ENCODE measurements at regions not wholly inside any gene's neighbourhood (a gene's known extent, or its start where the extent isn't known, plus 50 kb on each side); places are given as distances from the start of the nearest gene placed in this dataset.

GRCh38 chr9:74277532-74277931, 219.6 kb upstream of the RORB start:
- DNase-seq, result peak; percentile 21

DNA sequence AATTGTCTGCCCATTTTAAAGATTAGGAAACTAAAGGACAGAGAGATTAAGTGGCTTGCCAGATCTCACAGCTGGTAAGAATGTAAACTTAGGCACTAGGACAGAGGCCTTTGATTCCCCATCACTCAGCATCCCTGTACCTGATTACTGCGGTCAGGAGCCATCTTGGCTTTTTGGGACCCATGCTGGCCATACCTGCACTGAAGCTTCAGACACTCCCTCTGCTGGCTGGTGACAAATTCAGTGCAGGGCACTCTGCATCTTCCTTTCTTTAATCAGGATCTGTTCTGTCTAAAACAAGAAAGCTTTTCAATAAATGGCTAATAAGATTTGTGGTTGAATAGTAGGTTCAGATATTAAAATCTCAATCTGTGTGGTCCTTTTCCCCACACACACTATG, 215.5 kb upstream of the RORB start:
- no peak for DNase-seq

DNA sequence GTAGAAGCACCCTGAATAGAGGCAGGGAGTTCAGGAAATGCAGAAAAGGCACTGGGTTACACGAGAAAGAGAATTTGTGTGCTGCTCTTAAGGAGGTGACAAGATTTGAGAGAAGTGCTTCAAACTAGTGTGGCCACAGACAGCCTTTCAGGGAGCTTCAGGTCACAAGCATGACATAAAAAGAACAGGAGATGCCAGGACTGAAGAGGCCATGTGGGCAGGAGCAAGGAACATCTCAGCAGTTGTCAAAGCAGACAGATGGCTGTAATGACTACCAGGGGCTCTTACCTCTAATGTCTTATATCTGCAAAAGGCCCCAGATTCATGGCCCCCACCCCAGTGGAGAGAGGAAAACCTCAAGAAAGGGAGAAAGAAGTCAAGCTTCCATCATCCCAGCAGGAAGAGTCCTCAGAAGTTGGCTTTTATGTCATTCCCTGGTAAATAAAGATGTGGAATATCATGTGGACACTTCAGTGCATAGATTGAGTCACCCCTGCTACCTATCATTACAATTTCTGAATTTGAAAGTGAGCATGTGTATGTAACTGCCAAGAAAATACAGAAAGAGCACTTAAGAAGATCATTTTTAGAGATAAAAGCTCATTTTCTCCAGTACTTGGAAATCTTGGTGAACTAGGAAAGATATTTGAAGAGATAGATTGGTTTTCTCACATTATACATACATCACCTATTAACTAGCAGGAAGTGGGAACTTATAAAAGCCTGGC, 214.4 kb upstream of the RORB start:
- DNase-seq, result no peak

DNA sequence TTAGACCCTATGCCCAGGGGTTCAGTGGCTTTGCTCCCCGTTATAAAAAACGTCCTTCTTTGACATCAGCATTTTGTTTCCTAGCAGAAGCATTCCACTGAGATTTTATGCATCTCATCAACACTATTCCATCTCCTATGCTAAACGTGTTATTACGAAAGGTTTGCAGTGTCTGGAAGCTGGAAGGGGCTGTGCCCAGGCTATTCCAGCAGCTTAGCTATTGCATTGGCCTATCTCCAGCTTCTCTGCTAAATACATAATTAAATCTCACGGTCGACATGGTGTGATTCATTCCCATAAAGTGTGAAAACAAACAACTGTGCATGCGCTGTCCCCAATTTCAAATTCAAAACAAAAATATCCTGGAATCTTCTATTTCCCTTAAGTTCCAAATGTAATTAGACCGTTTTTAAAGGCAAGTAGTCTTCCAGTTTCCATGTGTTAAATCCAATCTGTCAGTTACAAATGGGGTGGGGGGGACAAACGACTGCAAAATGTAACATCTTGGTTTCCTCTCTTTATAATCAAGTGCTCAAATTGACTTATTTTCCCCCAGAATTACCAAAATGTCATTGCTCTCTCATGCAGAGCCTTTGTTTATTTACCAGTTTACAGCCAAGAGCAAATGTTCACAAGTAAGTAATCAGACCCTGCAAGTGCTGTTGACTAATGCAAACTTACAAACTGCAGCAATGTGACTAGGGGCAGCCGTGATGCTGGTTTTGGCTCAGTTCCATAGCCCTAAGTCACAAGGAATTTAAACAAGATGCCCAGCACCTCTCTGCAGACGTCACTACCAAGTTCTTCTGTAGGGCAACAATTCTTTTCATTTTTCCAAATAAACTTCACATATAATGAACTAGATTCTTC, 212.3 kb upstream of the RORB start:
- DNase-seq, result no peak

- no peak for DNase-seq
Observed at GRCh38 chr9:74293479-74293878, 203.7 kb upstream of the RORB start.

- no peak for DNase-seq
Observed at GRCh38 chr9:74303945-74304344, 193.2 kb upstream of the RORB start.

GRCh38 chr9:74304598-74304997, 192.5 kb upstream of the RORB start:
- no peak for DNase-seq

- no peak for DNase-seq
Observed at GRCh38 chr9:74309654-74310053, 187.5 kb upstream of the RORB start.

DNA sequence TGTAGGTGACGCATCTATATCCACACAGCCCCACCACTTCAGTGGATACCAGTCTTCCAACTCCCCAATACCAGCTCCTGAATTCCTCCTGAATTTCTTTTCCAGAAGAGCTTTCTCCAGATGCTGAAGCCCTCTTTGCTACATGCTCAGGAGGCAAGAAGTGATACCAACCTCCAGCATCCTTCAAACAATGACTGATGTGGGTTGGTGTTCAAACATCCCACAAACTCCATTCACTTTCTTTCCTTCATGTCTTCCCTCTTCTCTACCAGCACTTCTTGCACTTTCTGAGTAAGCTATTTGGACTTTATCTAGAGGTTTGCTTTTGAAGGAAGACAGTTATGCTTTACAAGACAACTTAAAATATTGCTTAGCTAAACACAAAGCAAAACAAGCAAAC, 179.9 kb upstream of the RORB start:
- DNase-seq, result no peak

DNA sequence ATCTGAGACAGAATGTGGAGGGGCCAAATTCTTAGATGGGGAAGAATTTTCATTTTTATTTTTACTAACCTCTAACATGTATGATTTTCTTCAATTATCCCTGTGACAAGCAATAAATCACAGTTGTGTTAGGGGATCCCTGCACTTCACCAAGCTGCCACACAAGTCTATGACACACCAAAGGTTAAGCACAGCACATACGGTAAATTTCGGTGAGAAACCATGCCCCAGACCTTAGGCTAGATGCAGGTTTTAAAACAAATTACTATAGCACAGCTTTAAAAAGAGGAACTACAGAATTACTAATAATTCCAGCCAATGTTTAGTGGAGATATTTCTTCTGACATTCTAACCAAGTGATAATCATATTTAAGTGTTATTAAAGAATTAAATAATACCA, 175.7 kb upstream of the RORB start:
- no peak for DNase-seq

DNA sequence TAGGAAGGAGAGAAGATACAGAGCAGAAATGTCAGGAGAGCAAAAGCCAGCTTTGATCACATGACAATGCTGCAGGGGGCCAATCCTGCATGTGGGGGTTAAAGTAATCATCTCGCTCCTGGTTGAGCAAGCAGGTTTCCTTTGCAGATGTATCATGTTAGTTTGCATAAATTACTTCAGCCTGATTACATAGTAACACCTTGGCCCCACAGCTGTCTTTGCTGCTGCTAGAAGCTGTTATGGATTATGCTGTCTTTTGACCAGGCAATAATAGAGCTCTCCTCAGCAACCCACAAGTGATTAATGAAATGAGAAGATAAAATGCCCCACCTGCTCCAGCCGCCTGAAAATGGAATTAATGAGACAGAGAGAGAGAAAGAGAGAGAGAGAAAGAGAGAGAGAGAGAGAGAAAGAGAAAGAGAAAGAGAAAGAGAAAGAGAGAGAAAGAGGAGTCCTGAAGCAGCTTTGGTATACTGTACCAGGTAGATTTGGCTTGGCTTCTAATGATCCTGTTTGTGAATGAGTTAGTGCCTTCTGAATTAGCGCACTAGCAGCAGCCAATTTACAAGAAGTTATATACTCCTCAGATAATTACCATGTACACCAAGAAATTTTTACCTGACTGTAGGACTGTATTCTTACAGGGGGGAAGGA, 174.3 kb upstream of the RORB start:
- DNase-seq, result no peak

DNA sequence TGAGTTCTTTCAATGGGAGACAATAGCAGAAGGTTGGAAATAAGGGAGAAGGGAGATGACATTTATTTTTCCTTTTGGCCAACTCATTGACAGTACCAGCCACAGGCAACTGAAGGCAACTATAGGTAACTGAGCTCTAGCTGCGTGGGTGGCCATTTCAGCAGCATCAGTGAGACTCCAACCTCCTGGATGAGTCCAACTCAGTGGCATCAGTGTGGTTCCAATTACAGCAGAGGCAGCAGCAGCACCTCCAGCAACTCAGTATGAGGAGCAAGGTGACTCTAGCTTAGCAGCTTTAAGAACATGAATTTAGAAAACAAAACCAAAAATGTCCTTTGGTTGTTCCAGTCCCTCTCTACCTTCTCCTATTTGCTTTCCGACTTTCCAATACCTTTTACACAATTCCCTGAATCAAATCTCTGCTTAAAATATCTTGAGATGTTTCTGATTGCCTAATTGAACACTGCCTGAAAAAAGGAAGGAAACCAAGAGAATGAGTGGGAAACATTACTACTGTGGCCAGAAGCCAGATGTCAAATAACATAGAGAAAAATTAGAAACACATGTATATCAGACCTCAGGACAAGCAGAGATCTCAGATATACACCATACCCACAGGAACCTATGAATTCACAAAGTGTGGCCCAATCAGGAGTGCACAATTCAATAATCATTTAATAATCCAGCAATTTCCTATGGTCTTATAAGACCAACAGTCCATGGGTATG, 166.5 kb upstream of the RORB start:
- DNase-seq, result no peak

DNA sequence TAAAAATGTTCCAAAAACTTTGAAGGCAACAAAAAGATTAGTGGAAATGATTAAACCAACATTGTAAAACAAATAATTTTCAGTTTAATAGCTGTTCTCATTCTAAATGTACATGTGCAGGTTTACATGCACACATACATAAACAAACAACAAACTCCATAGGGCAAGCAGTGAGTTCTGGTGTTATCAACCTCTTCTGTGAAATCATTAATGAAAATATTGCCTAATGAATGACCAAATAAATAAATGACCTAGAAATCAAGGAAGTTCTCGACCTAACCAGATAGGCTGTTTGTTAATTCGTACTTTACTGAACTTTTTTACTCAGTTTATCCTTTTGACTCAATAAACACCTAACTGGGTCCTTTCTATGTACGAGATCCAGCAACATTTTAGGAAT, 165.5 kb upstream of the RORB start:
- DNase-seq, result no peak

- no peak for DNase-seq
Observed at GRCh38 chr9:74333384-74334032, 163.6 kb upstream of the RORB start.

- no peak for DNase-seq
Observed at GRCh38 chr9:74334271-74334670, 162.9 kb upstream of the RORB start.

GRCh38 chr9:74336161-74336560, 161.0 kb upstream of the RORB start:
- no peak for DNase-seq

- no peak for DNase-seq
Observed at GRCh38 chr9:74348777-74349176, 148.4 kb upstream of the RORB start.

DNA sequence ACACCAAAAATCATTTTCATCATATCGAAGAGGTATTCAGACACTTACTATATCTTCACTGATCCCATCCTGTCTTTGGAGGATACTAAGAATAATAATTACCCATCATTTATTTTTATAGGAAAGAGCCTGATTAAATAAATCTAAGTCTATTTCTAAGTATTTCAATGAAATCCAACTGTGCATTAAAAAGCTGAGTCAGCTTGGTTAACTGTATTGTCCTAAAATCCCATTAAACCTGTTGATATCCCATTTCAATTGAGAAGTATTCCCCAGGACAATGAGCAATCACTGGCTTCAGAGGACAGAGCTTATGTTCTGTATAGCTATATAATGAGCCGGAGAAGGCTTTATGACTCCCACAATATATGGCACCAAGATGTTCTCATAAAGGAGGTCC, 142.0 kb upstream of the RORB start:
- no peak for DNase-seq

GRCh38 chr9:74357577-74357976, 139.6 kb upstream of the RORB start:
- no peak for DNase-seq

DNA sequence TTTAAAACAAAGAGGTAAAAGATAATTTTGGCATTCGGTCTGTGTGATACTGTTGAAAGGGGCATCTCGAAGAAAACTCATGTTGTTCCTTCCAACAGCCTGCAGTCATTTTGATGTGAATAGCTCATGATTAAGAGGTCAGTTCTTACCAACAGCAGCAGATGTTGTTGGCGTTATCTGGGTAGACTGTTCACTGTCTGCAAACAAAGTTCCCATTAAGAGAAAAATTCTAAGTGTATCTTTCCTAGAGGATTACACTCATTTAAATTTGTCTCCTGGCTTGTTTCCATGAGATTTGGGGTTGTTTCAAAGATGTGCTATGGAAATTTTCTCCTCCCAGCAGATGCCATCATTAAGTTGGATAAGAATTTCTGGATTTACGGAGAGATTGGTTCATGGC, 138.2 kb upstream of the RORB start:
- no peak for DNase-seq

- no peak for DNase-seq
Observed at GRCh38 chr9:74361508-74361907, 135.6 kb upstream of the RORB start.

DNA sequence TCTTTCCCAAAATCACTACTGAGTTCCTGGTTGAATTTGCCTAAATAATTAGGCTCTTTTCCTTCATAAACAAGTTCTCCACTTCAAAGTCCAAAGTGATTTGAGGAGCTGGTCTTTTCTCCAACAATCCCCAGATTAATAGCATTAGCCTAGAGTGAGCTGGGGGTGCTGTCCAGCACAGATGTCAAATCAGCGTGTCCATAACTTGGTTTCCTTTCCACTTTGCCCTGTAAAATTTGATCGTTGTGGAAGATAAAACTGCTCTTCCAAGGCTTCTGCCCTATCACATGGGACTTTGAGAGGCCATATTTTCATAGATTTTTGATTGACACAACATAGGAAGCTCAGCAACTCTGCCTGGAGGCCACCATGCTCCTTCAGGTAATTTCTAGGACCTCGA, 134.7 kb upstream of the RORB start:
- no peak for DNase-seq

- no peak for DNase-seq
Observed at GRCh38 chr9:74366111-74366510, 131.0 kb upstream of the RORB start.

Measured in CD4-positive, alpha-beta T cell treated with Interleukin-4 for 4 hours (primary cell).